Activated B cell treated with CpG ODN at 0.5 μM for 24 hours (primary cell): ENCODE measurements at regions not wholly inside any gene's neighbourhood (a gene's known extent, or its start where the extent isn't known, plus 50 kb on each side); places are given as distances from the start of the nearest gene placed in this dataset.

Source experiments
- ATAC-seq: fragments of 200-7000 bp; cut with Tn5 transposase; one replicate; pipeline ENCODE4 v1.10.0; 2021; ENCODE audit warnings: low read depth, mild to moderate bottlenecking, moderate library complexity
- CTCF ChIA-PET: fragments of 350-600 bp; sonication (Branson Sonifier 250); formaldehyde crosslinking; loops from one replicate; lab custom pipeline; 2021; ENCODE audit warnings: antibody characterized with exemption; lab: Charles Lee
- POLR2A ChIA-PET: fragments of 350-600 bp; sonication (Branson Sonifier 250); formaldehyde crosslinking; loops from one replicate; lab custom pipeline; 2021; ENCODE audit warnings: antibody characterized with exemption; lab: Charles Lee
- DNase-seq: peaks from one replicate; pipeline ENCODE4 v3.0.0; 2022
- H3K27ac Mint-ChIP-seq: one replicate; pipeline ENCODE4 v1.8.0; 2020; ENCODE audit warnings: mixed read lengths
- H3K27me3 Mint-ChIP-seq: one replicate; pipeline ENCODE4 v1.8.0; 2021; ENCODE audit warnings: mixed read lengths
- H3K36me3 Mint-ChIP-seq: one replicate; pipeline ENCODE4 v1.8.0; 2021; ENCODE audit warnings: low read depth, mixed read lengths
- H3K4me1 Mint-ChIP-seq: one replicate; pipeline ENCODE4 v1.8.0; 2021; ENCODE audit warnings: mixed read lengths
- H3K4me3 Mint-ChIP-seq: one replicate; pipeline ENCODE4 v1.8.0; 2020; ENCODE audit warnings: mild to moderate bottlenecking, mixed read lengths
- H3K9me3 Mint-ChIP-seq: one replicate; pipeline ENCODE4 v1.8.0; 2020; ENCODE audit warnings: mixed read lengths
- intact Hi-C: fragments of 100-400 bp; cut with micrococcal nuclease; formaldehyde crosslinking; loops from one replicate; pipeline ENCODE4 v1.15.1; 2024
- TF ChIP-seq, protein P1 (sequence below): fragments of 200-600 bp; IDR thresholded peaks from one replicate; pipeline ENCODE4 v1.8.0; 2022; ENCODE audit warnings: antibody characterized with exemption, mild to moderate bottlenecking

DNA sequence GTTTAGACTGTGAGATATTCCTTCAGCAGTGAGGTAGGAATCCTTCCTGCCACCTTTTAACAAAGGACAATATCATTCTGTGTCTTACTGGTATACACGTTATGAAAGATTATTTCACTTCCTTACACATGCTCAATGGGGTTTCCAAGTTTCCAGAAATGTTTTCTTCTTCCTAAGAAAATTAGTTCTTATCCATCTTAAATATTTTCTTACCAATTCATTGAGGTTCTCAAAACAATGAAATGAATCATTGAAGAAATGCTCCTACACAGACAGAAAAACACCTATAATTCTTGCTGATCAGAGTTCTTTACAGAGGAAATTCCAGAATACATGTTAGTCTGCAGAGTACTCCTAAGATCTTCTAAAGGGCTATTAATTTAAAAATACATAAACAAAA lies 51.4 kb upstream of the SEC61G start:
- Mint-ChIP-seq H3K36me3 (no peaks in the 10 kb centered on the region), H3K4me3 (no peak overlapping the region)

DNA sequence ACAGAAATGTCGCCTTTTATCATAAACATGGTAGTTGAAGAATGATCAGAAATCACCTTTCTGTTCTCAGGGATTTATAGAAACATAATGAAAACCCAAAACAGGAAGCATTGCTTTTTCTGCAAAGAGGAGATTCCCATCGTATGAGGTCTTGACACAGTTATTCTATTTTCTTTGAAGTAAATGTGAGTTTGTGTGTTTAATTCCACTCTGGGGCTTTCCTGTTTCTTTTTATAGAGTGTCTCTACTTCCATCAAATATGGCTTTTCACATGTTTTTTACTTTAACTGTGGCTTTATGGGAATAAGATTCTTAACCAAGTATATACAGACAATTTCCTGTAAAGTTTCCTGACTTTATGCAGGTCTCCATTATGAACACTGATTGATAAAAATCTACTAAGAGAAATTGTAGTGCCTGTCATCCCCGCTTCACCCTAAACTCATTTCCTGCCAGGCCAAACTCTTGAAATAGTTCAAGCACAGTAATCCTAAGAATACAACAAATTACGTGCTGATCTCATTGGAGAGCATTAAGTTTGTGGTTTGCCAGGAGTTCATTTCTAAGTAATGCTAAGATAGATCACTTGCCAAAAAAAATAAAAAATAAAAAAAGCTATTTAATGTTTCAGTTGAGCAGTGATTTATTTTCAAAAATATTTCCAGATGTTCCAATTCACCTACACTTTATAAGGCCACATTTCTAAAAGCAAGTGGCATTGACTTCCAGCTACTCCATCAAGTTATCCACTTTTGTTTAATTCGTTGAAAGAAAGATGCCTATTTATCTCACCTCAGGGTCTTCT lies 52.2 kb upstream of the SEC61G start:
- Mint-ChIP-seq H3K36me3 (no peaks in the 10 kb centered on the region), H3K27ac (no peak overlapping the region), H3K27me3 (peaks cover 5% of the 10 kb centered on the region), H3K4me1 (no peaks in the 10 kb centered on the region), H3K9me3 (peaks cover 3% of the 10 kb centered on the region), H3K4me3 (no peak overlapping the region)
- TF ChIP-seq, protein P1, sequence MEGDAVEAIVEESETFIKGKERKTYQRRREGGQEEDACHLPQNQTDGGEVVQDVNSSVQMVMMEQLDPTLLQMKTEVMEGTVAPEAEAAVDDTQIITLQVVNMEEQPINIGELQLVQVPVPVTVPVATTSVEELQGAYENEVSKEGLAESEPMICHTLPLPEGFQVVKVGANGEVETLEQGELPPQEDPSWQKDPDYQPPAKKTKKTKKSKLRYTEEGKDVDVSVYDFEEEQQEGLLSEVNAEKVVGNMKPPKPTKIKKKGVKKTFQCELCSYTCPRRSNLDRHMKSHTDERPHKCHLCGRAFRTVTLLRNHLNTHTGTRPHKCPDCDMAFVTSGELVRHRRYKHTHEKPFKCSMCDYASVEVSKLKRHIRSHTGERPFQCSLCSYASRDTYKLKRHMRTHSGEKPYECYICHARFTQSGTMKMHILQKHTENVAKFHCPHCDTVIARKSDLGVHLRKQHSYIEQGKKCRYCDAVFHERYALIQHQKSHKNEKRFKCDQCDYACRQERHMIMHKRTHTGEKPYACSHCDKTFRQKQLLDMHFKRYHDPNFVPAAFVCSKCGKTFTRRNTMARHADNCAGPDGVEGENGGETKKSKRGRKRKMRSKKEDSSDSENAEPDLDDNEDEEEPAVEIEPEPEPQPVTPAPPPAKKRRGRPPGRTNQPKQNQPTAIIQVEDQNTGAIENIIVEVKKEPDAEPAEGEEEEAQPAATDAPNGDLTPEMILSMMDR, result no peak
- ATAC-seq, result no peak
- intact Hi-C loops, result no loop called here
- no peak for DNase-seq
- ChIA-PET CTCF (no interaction called here), POLR2A (no interaction called here)

More for the DNA sequence above, 51.4 kb upstream of the SEC61G start:
- Mint-ChIP-seq H3K27me3 (peaks cover 5% of the 10 kb centered on the region), H3K9me3 (peaks cover 3% of the 10 kb centered on the region), H3K4me1 (no peaks in the 10 kb centered on the region), H3K27ac (no peak overlapping the region)
- DNase-seq (no peak), ATAC-seq (no peak)
- intact Hi-C loops, result no loop called here
- POLR2A ChIA-PET, result no interaction called here
- TF ChIP-seq, protein P1, result no peak
- CTCF ChIA-PET, result no interaction called here

DNA sequence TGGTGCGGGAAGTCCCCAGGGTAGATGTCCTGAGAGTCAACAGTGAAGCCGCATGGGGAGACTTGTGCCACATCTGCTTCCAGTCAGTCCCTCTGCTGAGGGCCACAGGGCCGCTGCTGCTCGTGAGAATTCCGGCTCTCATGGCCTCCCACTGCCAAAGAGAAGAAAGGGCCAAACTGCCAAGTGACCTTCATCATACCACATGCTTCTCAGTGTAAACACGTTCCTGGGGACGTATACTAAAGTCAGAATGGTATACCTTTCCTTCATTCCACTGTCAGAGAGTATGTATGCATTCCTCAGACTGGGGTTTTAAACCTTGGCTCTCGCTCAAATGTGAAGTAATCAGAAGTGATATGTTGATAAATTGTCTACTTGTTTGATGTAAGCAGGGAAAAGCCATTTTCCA lies 52.8 kb upstream of the SEC61G start:
- Mint-ChIP-seq H3K27ac (no peak overlapping the region), H3K36me3 (no peaks in the 10 kb centered on the region), H3K4me1 (no peaks in the 10 kb centered on the region), H3K4me3 (no peak overlapping the region), H3K9me3 (peaks cover 3% of the 10 kb centered on the region), H3K27me3 (peaks cover 5% of the 10 kb centered on the region)
- intact Hi-C loops, result no loop called here
- POLR2A ChIA-PET, result no interaction called here
- ATAC-seq, result no peak
- no peak for DNase-seq
- TF ChIP-seq, protein P1, result no peak
- CTCF ChIA-PET, result no interaction called here

DNA sequence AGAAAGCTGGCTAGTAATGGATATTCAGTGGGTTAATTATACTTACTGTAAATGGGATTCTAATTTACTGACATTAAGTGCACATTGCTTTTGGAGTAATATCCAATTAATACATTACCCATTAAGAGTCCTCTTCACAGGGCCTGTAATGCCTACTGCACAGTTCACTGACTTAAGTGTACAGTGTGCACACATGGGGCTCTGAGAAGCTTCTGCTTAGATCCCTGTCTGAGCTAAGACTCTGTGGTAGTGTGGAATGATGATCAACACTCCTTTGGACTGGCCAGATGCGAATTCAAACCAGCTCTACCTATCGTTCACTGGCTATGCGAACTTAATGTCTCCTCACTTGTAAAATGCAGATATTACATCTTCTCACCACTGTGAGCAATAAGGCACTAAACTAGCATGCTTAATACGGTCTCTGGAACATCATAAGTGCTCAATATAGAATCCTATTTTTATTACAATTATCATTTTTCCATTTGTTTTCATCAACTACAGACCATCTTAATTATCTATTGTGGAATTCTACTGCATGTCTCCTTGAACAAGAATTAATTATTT lies 53.8 kb upstream of the SEC61G start:
- ATAC-seq (no peak), DNase-seq (no peak)
- H3K36me3 Mint-ChIP-seq, result no peaks in the 10 kb centered on the region
- H3K27me3 Mint-ChIP-seq, result peaks cover 5% of the 10 kb centered on the region
- TF ChIP-seq, protein P1, result no peak
- H3K4me1 Mint-ChIP-seq, result no peaks in the 10 kb centered on the region
- POLR2A ChIA-PET, result no interaction called here
- H3K27ac Mint-ChIP-seq, result no peak overlapping the region
- intact Hi-C loops, result no loop called here
- H3K4me3 Mint-ChIP-seq, result no peak overlapping the region
- peaks cover 3% of the 10 kb centered on the region for H3K9me3 Mint-ChIP-seq
- CTCF ChIA-PET, result no interaction called here

DNA sequence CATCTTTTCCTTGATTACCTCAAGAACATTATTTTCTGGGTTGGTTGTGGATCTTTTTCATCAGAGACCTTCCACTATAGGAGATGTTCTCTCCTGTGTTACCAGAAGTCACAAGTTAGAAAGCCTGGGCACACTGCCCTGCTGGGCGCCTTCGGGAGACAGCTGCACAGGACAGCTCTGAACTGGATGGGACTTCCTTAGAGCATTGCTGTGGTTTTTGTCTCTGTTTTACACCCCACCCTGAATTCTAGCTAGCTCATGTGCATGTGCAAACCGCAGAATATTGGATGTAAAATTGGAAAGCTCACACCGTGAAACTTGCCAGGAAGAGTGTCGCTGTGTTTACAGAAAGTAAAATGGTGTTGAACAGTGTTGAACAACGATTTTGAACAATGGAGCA lies 54.4 kb upstream of the SEC61G start:
- DNase-seq, result no peak
- peaks cover 3% of the 10 kb centered on the region for H3K27me3 Mint-ChIP-seq
- ChIA-PET POLR2A (no interaction called here), CTCF (no interaction called here)
- no peak for ATAC-seq
- no peak overlapping the region for H3K27ac Mint-ChIP-seq
- TF ChIP-seq, protein P1, result no peak
- intact Hi-C loops, result no loop called here
- no peak overlapping the region for H3K4me3 Mint-ChIP-seq
- no peaks in the 10 kb centered on the region for H3K36me3 Mint-ChIP-seq
- H3K4me1 Mint-ChIP-seq, result no peaks in the 10 kb centered on the region
- peaks cover 3% of the 10 kb centered on the region for H3K9me3 Mint-ChIP-seq
